ENCODE measurements at regions not wholly inside any gene's neighbourhood (a gene's known extent, or its start where the extent isn't known, plus 50 kb on each side); places are given as distances from the start of the nearest gene placed in this dataset.

DNA sequence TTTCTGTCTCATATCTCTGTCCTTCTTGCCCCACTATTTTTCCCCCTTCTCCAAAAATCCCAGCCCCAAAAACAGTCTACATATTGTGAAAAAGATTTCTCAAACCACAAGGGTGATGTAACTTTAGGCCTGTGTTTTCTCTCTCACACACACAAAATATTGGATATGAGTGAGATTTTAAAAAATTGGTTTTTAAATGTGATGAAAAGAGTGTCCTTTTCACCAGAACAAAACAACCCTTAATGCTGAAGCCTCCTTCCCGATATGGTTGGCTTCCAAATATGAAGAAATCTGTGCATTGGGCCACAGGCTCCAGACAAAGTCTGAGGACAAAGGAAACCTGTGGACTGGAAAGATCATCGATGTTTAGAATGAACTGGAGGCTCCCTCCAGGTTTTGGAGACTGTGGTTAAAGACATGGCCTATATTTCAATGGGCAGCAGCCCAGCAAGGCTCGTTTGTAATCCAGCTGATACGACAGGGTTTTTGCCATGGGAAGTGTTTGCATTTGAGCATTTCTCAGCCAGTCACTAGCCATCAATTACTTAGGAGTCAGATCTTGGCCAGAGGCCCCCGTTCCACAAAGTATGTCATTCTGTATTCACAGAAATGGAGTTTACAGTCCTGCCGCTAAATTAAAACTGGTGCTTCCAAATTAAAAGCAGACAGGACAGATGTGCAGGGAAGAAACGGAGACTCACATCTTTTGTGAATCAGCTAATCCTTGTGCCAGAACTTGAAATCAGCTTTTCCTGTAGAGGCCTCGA, 546.3 kb downstream of the EBF1 start:
- DNase-seq: no peak

DNA sequence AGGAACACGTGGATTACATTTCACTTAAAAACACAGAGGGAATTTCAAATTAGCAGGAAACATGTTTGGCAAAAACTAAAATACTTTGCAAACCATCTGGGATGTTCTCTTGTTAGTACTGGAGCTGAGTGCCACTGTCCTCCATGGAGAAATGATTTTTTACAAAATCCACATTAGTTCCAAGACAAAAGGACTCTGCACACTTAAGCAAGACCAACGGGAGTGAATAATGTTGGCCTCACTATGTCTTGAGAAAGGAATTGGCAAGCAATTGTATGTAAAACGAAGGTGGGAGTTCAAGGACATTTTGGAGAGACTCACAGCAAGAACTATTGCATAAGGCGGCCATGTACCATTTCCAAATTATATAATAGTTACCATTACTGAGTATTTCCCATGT, 547.5 kb downstream of the EBF1 start:
- no peak for DNase-seq

DNA sequence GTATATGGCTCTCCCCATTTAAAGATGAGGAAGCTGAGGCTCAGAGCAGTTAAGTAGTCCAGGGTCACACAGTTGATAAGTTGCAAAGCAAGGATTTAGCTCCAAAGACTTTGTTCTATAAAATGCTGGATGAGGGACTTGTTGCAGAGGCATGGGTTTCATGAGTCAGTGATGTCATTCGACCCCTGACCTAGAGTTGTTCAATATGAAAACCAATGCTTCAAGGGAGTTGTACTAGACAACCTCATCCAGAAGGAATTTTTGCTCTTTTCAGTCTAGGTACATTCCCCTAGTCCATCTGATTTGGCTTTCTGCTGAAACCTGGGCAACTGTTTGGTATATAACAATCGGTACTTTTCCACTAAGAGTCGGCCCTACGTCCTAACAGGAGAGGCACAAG, 550.4 kb downstream of the EBF1 start:
- no peak for DNase-seq

DNA sequence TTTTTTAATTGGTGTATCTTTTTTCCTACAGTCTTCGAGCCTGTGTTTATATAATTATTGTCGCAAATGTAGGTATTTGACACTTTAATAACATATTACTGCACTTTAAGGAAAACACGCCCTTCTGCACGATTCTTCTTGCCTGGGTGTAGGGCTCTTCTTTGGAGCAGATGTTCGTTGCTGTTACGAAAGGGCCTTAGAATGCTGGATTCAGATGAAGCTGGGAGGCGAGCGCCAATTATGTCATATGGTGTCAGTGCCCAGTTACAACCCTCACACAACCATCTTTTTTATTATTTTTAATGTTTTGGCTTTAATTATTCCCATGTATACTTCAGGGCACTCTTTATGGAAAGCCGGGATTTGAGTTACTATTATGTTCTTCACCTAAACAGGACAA, 553.0 kb downstream of the EBF1 start:
- no peak for DNase-seq

DNA sequence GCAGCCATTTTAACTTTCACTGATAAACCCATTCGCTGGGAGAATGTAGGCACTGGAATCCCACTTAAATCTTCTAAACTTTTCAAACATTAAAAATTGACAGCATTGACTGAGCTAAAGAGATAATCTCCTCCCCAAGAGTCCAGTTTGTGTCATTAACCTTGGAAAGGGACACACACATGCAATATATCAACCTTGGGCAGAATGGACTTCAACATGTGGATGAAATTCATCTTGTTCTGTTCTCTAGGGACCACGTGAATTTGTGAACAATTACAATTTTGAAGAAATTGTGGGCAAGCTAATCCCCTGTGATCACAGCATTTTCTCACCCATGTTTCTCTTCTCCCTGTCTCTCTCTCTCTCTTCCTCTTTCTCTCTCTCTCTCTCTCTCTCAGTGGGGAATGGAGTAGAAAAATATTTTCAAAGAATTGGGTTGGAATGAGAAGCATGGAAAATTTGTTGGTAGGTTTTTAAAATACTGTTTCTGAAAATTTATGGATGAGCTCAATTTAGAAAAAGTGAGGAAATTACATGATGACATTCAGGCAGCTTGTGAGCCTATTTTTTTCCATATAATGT, 553.7 kb downstream of the EBF1 start:
- no peak for DNase-seq

DNA sequence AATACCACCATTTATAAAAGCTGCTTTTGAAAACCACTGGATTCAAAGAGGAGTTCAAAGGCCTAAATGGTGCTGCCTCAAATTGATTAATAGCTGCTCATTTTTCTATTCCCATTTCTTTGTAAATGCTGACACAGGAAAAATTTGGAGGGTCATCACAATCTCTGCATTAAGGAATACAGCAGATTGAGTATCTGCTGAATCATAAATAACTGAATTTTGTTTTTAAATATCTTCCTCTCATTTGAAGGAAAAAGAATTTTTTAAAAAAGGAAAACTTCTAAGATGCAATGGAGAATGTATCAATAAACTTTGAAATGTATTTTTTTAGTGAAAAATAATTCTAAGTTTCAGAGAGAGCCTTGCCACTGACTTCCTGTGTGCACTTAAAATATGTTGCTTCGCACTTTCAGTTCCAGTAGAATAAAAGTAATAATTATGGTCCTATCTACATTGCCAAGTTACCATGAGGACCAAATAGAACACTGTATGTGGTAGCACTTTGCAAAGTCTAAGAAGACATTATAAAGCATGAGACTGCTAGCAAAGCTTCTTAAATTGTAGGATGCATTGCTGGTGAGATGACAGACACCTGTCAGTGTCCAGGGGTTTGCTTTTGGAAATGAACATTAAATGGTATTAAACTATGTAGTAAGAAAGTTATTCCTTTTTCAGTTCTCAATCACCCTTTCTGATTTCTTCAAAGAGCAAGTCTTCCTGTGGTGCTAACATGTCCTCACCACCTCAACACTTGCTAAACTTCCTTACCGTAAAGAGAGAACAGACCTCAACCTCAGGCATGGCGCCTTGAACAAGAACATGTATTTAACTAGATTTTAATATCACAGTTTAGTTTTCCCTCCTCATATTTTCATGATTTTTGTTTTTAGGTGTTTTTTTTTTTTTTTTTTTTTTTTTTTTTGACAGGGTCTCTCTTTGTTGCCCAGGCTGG, 555.1 kb downstream of the EBF1 start:
- DNase-seq: no peak

DNA sequence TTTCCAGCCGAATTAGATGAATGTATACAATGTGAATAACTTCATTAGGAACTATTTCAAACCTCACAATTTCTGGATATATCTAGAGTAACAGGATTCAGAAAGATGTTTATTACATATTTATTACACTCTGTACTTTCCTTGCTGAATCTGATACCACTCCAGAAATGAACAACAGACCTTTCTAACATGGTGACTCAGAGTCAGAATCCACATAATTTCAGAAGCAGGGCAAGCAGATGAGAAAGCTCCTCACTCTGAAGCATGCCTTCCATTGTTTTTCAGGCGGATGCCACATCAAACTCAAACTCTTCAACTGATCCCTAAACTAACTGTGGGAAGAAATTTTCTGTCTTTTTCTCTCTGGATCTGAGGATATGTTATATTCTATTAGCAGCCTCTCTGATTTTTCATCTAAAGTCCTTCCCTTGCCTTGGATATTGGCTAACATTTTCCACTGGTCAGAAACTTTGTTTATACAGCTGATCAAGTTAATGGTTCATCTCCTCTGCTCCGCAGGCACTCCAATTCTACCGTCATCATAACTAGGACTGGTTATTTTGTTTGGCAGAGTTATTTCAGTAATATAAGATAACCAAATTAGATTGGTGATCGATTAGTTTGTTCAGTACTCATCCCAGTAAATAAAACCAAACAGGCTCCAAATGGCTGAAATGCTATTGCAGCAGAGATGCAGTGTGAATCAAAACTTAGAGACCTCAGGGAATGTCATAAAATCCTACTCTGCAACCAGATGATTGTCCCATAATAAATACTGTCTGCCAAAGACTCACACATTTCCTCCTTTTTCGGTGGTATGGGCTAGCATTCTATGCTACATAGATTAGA, 556.0 kb downstream of the EBF1 start:
- no peak for DNase-seq

DNA sequence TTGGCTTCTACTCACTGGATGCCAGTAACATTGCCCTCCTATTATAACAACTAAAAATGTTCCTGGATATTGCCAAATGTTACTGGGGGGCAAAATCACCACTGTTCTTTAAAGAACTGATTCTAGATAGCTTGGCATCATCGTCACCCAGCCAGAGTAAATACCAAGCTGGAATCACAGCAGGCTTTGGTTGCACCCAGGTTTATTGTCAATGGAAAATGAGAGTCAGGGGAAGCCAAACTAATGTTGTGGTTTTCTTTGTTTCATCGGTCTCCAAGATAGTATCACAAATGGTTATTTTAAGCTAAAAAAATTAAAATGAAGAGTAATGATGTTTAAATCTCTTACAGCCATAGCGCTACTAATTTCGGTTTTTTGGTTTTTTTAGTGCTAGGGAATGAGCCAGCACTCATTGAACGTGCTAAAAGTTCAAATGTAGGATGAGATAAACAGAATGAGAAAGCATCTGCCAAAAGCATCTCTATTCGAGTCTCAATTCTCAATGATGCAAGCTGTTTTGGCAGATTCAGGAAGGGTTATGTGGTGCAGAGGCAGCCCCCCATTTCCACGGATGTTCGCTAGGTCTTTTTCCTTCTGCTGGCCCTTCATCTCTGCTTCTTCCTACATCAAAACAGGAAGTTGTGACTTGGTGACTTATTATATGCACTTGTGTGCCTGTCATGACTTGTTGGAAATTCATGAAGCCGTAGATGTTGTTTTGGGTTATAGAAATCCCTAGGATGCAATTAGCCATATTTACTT, 558.0 kb downstream of the EBF1 start:
- DNase-seq: no peak

DNA sequence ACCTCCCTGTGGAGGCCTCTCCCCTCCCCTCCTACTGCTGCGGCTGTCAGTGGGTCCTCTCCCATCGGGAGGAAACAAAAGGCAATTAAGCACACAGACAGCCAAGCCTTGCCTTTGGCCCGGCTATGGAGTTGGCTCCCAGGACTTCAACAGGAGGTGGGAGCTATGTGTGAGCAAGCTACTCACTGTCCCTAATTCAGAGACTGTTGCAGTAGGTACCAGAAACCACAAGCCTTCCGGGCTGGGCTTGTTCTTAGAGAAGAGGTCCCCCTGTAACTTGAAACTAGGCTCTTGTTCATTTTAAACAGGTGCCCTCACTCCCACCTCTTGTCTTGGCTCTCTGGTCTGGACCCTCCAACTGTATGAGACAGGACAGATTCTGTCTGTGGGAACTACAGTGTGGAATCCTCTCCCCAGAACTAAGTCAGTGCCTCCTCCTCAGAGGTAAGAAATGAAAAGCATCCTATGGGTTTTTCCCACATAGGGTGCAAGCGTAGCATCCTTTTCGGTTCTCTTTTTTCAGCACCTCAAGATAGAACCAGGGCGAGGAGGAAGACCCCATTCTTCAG, 561.1 kb downstream of the EBF1 start:
- no peak for DNase-seq

DNA sequence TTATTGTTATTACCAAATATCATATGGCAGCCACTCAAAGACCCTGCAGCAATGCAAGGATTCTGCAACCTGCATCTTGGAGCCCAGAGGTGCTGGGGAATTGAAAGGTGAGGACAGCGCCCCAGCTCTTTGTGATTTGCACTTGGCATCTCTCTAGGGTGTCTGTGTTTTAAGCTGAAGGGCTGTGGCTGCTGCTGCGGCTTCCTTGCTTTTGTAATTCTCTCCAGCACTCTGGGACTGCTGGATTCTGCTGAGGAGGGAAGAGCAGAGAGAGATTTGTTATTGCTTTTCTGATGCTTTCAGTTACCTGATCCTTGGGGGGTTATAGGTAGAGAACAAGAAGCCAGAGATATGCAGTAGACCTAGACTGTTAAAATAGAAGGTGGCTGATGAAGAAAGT, 562.4 kb downstream of the EBF1 start:
- no peak for DNase-seq

DNA sequence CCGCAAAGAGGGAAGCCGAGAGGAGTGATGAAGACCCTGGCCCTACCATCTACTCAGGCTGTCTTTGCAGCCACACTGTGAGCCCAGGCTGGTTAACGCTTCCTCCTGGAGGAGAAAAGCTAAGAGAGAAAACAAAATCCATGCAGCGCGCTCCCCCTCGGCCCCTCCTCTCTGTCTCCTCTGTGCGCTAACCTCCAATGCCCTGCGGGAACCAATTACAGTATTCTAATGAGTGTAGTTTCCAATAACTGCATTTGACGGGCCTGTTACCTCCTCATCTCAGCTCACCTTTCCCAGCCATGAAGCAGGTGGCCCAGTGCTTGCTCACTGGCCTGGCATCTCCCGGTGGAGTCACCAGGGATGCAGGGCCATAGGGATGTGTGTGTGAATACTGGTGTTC, 565.5 kb downstream of the EBF1 start:
- peak; percentile 72 for DNase-seq

DNA sequence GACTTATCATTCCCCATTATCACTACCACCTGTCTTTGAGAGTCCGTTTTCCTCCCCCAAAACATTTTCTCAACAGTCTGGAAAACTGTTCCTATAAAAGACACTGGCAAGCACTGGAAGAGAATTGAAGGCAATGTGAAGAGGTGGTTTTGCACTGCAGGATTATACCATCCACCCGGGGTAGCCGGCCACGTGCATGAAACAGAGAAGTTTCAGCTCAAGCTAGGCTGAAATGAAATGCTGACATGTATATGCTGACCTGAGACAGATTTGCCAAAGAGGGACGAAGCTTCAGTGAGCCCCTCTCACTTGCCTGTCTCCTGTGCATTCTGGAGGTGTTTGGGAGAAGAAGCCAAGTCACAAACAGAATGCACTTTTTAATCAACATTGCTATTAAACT, 567.0 kb downstream of the EBF1 start:
- DNase-seq: no peak

DNA sequence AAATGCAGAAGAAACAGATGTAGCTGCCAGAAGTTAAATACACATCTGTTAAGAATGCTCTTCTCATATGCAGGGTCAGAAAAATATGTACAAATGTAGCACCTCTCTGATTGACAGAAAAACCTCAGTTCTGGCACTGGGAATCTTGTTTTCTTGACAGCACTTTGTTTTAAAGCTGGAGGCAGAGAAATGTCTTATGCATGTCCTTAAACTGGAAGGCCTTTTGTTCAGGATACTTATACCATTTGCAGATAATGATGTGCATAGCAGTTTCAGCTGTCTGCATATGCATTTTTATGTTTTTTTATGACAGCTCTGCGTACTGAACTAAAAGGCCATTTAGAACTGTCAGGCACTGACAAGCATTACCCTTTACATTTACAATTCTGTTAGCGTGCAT, 567.9 kb downstream of the EBF1 start:
- DNase-seq: no peak

DNA sequence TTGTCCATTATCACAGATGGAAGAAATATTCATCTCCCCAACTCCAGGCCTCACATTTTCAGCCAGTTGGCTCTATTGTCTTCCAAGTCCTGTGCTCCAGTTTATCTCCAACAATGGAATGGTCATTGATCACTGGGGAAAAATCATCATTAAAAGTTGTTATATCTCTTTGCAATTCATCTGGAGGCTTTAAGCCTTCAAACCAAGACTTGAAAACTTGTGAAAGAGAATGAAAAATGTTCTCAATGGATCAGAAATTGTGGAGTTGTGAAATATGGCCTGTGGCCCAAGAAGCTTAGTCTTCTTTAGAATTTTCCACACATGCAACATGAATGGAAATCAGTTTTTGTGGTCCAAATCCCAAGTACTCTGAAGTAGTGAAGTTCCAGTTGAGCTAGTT, 569.6 kb downstream of the EBF1 start:
- no peak for DNase-seq

DNA sequence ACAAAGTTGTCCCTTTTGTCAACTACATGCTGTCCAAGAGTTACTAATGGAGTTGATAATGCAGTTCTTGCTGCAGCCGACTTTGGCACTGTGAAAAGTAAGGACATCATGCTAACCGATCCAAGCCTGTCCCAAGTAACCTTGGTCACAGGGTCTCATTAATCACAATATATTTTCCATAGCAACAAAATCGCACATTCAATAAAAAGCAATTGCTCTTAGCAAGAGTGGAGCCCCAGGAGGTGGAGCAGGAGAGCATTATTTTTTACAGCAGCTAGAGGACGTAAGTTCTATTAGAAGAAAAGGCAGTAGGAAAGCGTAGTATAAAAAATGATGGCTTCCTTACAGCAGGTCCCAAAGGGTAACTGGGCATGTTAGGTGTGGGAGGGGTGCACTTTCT, 570.3 kb downstream of the EBF1 start:
- no peak for DNase-seq

DNA sequence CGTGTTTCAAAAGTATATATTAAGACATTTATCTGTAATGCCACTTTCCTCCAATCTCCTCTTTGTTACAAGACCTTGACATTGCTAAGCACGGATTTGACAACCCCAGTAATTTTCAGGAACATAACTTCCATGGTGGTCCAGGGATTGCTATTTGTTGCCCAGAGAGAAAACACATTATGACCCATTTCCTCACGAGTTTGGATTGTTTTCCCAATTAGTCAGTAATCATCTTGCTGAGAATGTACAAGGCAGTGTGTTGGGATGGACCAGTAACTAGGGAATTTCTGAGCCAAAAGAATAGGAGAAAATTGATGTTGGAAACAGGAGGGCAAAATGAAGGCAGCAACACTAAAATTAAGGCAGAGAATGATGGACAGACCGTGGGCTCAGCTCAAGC, 574.1 kb downstream of the EBF1 start:
- no peak for DNase-seq

DNA sequence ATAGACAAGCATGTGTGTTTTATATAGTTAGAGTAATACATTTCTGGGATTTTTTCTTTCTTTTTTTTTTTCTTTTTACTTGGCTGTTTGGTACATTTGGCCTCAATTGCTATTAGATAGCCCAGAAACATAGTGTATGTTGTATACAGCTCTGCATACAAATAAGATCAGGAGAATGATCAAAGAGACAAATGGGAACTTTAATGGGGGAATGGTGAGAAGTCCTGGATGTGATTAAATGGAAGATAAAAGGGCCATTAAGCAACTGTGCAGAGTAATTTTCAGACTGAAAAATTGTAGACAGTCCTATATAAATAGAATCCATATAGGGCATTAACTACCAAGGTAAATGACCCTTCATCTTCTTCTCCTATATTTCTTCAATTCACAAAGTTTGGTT, 575.6 kb downstream of the EBF1 start:
- DNase-seq: no peak

DNA sequence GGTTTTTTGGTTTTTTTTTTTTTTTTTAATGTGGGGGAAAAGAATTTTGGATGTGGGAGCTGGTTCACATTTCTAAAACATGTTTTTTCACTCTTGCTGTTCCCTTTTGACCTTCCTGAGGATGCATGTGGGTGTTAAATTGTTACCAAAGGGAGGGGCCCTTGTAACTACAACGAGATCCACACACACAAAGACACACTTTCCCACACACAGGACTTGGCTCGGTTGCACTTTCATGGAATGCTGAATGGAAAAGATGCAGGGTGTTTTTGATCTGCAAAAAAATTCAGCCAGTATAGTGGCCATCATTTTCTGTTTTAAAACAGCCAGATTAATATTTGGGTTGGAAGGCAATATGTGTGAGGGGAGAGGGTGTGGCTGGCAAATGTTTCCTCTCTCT, 576.9 kb downstream of the EBF1 start:
- DNase-seq: no peak

DNA sequence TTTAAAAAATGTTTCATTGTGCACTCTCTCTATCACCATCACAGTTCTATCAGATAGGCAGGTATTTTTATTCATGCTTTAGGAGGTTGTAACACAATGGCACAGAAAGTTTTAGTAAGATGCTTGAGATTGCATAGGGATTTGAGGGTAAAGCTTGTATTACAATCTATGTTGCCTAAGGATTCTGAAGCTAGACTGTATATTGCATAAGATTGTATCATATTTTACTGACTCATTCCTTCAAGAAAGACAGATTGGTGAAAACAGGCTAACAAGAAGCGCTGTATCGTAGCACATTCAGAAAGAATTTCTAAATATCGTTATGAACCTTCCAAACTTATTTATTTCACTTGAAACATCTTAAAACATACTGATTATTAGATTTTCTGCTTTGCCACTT, 577.7 kb downstream of the EBF1 start:
- DNase-seq: no peak

DNA sequence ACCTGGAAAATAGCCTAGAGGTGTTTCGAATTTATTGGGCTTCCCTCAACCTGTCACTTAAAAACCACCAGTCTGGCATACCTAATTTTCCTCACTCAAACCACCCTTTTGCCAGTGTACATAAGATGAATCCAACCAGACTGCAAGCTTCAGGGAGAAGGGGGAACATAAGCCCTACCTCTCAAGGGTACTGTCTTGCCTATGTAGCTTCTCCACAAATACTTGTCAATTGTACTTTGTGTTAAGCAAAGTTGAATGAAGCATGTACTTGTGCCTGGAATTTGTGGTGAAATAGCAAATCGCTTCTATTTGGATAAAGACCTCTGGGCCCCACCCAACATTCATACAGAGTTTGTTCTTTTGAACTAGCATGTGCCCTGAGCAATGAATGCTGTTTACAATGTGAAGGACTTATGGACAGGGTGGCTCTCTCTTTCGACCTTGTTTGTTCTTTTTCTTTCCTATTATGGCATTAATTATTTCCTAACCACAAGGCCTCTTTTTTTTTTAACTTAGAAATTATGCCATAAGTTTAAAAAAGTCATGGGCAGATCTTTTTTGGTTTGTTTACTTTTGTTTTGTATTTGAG, 580.2 kb downstream of the EBF1 start:
- no peak for DNase-seq

DNA sequence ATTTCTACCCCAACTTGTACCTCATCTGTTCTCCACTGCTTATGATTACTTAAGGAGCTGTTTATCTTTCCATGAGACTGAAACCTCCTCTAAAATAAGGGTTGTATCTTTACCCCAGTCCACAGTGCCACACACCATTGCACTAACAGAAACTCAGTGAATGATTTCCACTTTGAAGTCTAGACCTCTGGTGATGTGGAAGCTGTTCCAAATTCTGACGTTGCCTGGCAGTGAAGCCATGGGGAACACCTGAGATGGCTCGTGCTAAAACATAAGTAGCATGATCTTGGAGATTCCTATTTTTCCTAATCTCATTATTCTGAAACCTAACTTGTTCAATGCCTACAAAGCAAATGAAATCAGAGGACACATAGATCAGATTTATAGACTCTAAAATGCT, 583.2 kb downstream of the EBF1 start:
- DNase-seq: no peak

DNA sequence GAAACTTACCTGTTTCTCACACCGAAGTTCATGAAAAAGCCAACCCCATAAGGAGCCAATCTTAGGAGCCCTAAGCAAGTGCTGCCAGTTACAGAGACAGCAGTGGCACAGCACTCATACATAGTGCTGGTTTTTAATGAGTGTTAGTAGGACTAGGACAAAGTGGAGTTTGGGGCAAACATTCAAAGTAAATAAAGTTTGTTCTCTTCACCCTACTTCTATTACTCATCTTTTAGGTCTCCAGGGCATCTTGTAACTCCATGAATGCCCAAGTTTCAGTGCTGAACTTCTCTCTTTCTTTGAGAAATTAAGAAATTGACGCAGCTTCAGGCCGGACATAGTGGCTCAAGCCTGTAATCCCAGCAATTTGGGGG, 584.7 kb downstream of the EBF1 start:
- no peak for DNase-seq
